Keratinocyte (primary cell): ENCODE measurements at regions not wholly inside any gene's neighbourhood (a gene's known extent, or its start where the extent isn't known, plus 50 kb on each side); places are given as distances from the start of the nearest gene placed in this dataset.

ENCODE experiments used
- DNase-seq: peaks from one replicate; pipeline ENCODE4 v3.0.0-alpha.2; 2011; ENCODE audit warnings: low read depth, missing footprints, low spot score
- FAIRE-seq: peaks from 2 replicates; lab custom pipeline; 2011; peaks lifted over from hg19 to GRCh38; lab: Jason Lieb, UNC
- H2AFZ ChIP-seq: 2 replicates; pipeline ENCODE4 v1.6.0; 2012; ENCODE audit warnings: low read length, control low read depth, inconsistent platforms; ENCODE audit not compliant: control insufficient read depth
- H3K27ac ChIP-seq: 2 replicates; pipeline ENCODE4 v1.5.1; 2011; ENCODE audit warnings: low read length; ENCODE audit not compliant: control insufficient read depth, insufficient read depth
- H3K27me3 ChIP-seq: 3 replicates; pipeline ENCODE4 v1.6.0; 2011; ENCODE audit warnings: low read length; ENCODE audit not compliant: control insufficient read depth, insufficient read depth; ENCODE audit errors: extremely low read depth
- H3K36me3 ChIP-seq, 2 experiments: 2 replicates in 1 of 2; 3 replicates in 1 of 2; pipeline ENCODE4 v1.5.1; 2011; ENCODE audit warnings: low read length in 2 of 2, mild to moderate bottlenecking in 1 of 2; ENCODE audit not compliant: control insufficient read depth in 2 of 2, insufficient read depth in 2 of 2; ENCODE audit errors: extremely low read depth in 1 of 2
- H3K4me1 ChIP-seq: 3 replicates; pipeline ENCODE4 v1.5.1; 2011; ENCODE audit warnings: low read length; ENCODE audit not compliant: control insufficient read depth, insufficient read depth; ENCODE audit errors: extremely low read depth
- H3K4me2 ChIP-seq: 3 replicates; pipeline ENCODE4 v1.6.0; 2011; ENCODE audit warnings: low read depth, low read length; ENCODE audit not compliant: control insufficient read depth, insufficient read depth; ENCODE audit errors: extremely low read depth
- H3K4me3 ChIP-seq, 3 experiments: fragments of 200-600 bp in 1 of 3; sonication (generic) in 1 of 3; 2 replicates in 2 of 3; 3 replicates in 1 of 3; pipeline ENCODE4 v1.5.1; 2011 to 2016; ENCODE audit warnings: low read length in 3 of 3, mild to moderate bottlenecking in 3 of 3, control low read depth in 2 of 3, inconsistent platforms in 1 of 3, low read depth in 1 of 3, mixed read lengths in 1 of 3, mixed run types in 1 of 3, moderate library complexity in 1 of 3; ENCODE audit not compliant: control insufficient read depth in 2 of 3, insufficient read depth in 2 of 3; ENCODE audit errors: extremely low read depth in 1 of 3
- H3K79me2 ChIP-seq: 2 replicates; pipeline ENCODE4 v1.6.0; 2012; ENCODE audit warnings: low read length; ENCODE audit not compliant: control insufficient read depth, insufficient read depth
- H3K9ac ChIP-seq: 3 replicates; pipeline ENCODE4 v1.6.0; 2011; ENCODE audit warnings: low read length; ENCODE audit not compliant: control insufficient read depth, insufficient read depth; ENCODE audit errors: extremely low read depth
- H3K9me1 ChIP-seq: 3 replicates; pipeline ENCODE4 v1.6.0; 2011; ENCODE audit warnings: low read length; ENCODE audit not compliant: control insufficient read depth, insufficient read depth; ENCODE audit errors: extremely low read depth
- H3K9me3 ChIP-seq: 2 replicates; pipeline ENCODE4 v1.5.1; 2012; ENCODE audit warnings: low read depth, low read length; ENCODE audit not compliant: control insufficient read depth
- H4K20me1 ChIP-seq: 3 replicates; pipeline ENCODE4 v1.6.0; 2011; ENCODE audit warnings: low read length; ENCODE audit not compliant: control insufficient read depth, insufficient read depth; ENCODE audit errors: extremely low read depth
- CTCF ChIP-seq, 3 experiments: IDR thresholded peaks in 1 of 3; conservative IDR thresholded peaks in 1 of 3; optimal IDR thresholded peaks in 1 of 3; 2 replicates in 2 of 3; 3 replicates in 1 of 3; pipeline versions ENCODE3 to v1.5.1; 2011; ENCODE audit warnings: low read length in 3 of 3, mild to moderate bottlenecking in 3 of 3, moderate library complexity in 2 of 3, control low read depth in 1 of 3, inconsistent platforms in 1 of 3; ENCODE audit not compliant: insufficient read depth in 2 of 3; ENCODE audit errors: extremely low read depth in 1 of 3
- EZH2 ChIP-seq: IDR thresholded peaks from one replicate; pipeline ENCODE4 v1.6.1; 2012; ENCODE audit warnings: inconsistent platforms, mild to moderate bottlenecking, low read length, moderate library complexity
- dilution Hi-C: fragments of 300-500 bp; cut with MboI; formaldehyde crosslinking; loops from one replicate; pipeline ENCODE4 v1.7.0; 2020; ENCODE audit warnings: low sequenced_read_pairs; ENCODE audit not compliant: extremely low pct_ligation_motif_present

- FAIRE-seq, result no peak
- H2AFZ ChIP-seq, result no peak overlapping the region
These were observed 503.1 kb downstream of the PREX1 start for GRCh38 chr20:48324744-48325143.

GRCh38 chr20:48321271-48321670 lies 506.5 kb downstream of the PREX1 start:
- FAIRE-seq (no peak), DNase-seq (no peak)
- Histone ChIP-seq H3K9ac (no peak overlapping the region), H2AFZ (no peak overlapping the region), H4K20me1 (no peaks in the 10 kb centered on the region), H3K4me1 (no peaks in the 10 kb centered on the region), H3K4me3 (no peak overlapping the region), H3K9me3 (no peaks in the 10 kb centered on the region), H3K36me3 (no peaks in the 10 kb centered on the region), H3K9me1 (no peaks in the 10 kb centered on the region), H3K4me2 (no peak overlapping the region), H3K27me3 (peaks cover 9% of the 10 kb centered on the region), H3K27ac (no peak overlapping the region), H3K79me2 (no peaks in the 10 kb centered on the region)
- TF ChIP-seq EZH2, result no peak
- no peak for TF ChIP-seq CTCF (optimal IDR thresholded peaks at IDR 0.05 in 1 of 3, IDR thresholded peaks at IDR 0.05 in 1 of 3, conservative IDR thresholded peaks at IDR 0.05 in 1 of 3; ENCODE audit: extremely low read depth in 1 of 3, insufficient read depth in 2 of 3, low read length in 3 of 3)
- dilution Hi-C loops, result no loop called here

More at GRCh38 chr20:48324744-48325143, 503.1 kb downstream of the PREX1 start:
- Histone ChIP-seq H3K27me3 (peaks cover 16% of the 10 kb centered on the region), H3K4me2 (no peak overlapping the region), H3K9me1 (no peaks in the 10 kb centered on the region), H4K20me1 (no peaks in the 10 kb centered on the region), H3K9me3 (no peaks in the 10 kb centered on the region), H3K79me2 (no peaks in the 10 kb centered on the region), H3K9ac (no peak overlapping the region), H3K36me3 (no peaks in the 10 kb centered on the region), H3K4me3 (no peak overlapping the region), H3K27ac (no peak overlapping the region), H3K4me1 (no peaks in the 10 kb centered on the region)
- dilution Hi-C loops, result no loop called here
- TF ChIP-seq CTCF (optimal IDR thresholded peaks at IDR 0.05 in 1 of 3, IDR thresholded peaks at IDR 0.05 in 1 of 3, conservative IDR thresholded peaks at IDR 0.05 in 1 of 3; ENCODE audit: extremely low read depth in 1 of 3, insufficient read depth in 2 of 3, low read length in 3 of 3) (no peak), EZH2 (no peak)
- DNase-seq, result no peak
